Mammary epithelial cell (primary cell): ENCODE measurements at regions not wholly inside any gene's neighbourhood (a gene's known extent, or its start where the extent isn't known, plus 50 kb on each side); places are given as distances from the start of the nearest gene placed in this dataset.
A peak's percentile ranks its signal among the peaks of the same experiment; 100 is the strongest.

Experiments used
- CTCF ChIP-seq, 2 donors: IDR thresholded peaks in 1 of 2; conservative IDR thresholded peaks in 1 of 2; 2 replicates each; pipeline ENCODE4 v1.5.1; 2011 to 2012; ENCODE audit warnings: inconsistent platforms in 2 of 2, low read length in 2 of 2, mild to moderate bottlenecking in 2 of 2, control low read depth in 1 of 2, low read depth in 1 of 2; ENCODE audit not compliant: insufficient read depth in 1 of 2; ENCODE audit errors: extremely low read depth in 1 of 2
- EZH2 ChIP-seq: IDR thresholded peaks from 2 replicates; pipeline ENCODE4 v1.6.1; 2012; ENCODE audit warnings: low read length, inconsistent platforms, borderline replicate concordance

- TF ChIP-seq CTCF (conservative IDR thresholded peaks at IDR 0.05 in 1 of 2, IDR thresholded peaks at IDR 0.05 in 1 of 2; ENCODE audit: extremely low read depth in 1 of 2, insufficient read depth in 1 of 2, low read depth in 1 of 2, low read length in 2 of 2) (peak in 1 of 2 donors; percentile 23), EZH2 (no peak)
These were observed 200.7 kb upstream of the BMP2 start for GRCh38 chr20:6566821-6567220.
